ENCODE measurements at regions not wholly inside any gene's neighbourhood (a gene's known extent, or its start where the extent isn't known, plus 50 kb on each side); places are given as distances from the start of the nearest gene placed in this dataset.

GRCh38 chr20:6485351-6485750, 282.1 kb upstream of the BMP2 start:
- no peak for DNase-seq

GRCh38 chr20:6483727-6484126, 283.8 kb upstream of the BMP2 start:
- no peak for DNase-seq

- no peak for DNase-seq
Observed at GRCh38 chr20:6482486-6482885, 285.0 kb upstream of the BMP2 start.

- DNase-seq: peak; percentile 93
Observed at GRCh38 chr20:6480328-6481200, 286.9 kb upstream of the BMP2 start.

GRCh38 chr20:6473197-6473596, 294.3 kb upstream of the BMP2 start:
- no peak for DNase-seq

GRCh38 chr20:6471871-6472270, 295.6 kb upstream of the BMP2 start:
- DNase-seq: no peak

- no peak for DNase-seq
Observed at GRCh38 chr20:6471110-6471647, 296.3 kb upstream of the BMP2 start.

- no peak for DNase-seq
Observed at GRCh38 chr20:6469695-6470094, 297.8 kb upstream of the BMP2 start.

GRCh38 chr20:6468423-6469116, 298.9 kb upstream of the BMP2 start:
- DNase-seq: no peak

GRCh38 chr20:6467562-6467961, 299.9 kb upstream of the BMP2 start:
- no peak for DNase-seq

- no peak for DNase-seq
Observed at GRCh38 chr20:6466075-6466810, 301.2 kb upstream of the BMP2 start.

GRCh38 chr20:6450841-6451240, 316.6 kb upstream of the BMP2 start:
- no peak for DNase-seq

GRCh38 chr20:6440443-6440799, 317.6 kb upstream of the FERMT1 start:
- no peak for DNase-seq

GRCh38 chr20:6439737-6440442, 317.1 kb upstream of the FERMT1 start:
- no peak for DNase-seq

GRCh38 chr20:6434131-6434530, 311.3 kb upstream of the FERMT1 start:
- no peak for DNase-seq

- no peak for DNase-seq
Observed at GRCh38 chr20:6430381-6430780, 307.6 kb upstream of the FERMT1 start.

GRCh38 chr20:6426287-6426891, 303.6 kb upstream of the FERMT1 start:
- DNase-seq: no peak

- peak; percentile 8 for DNase-seq
Observed at GRCh38 chr20:6421321-6422248, 298.8 kb upstream of the FERMT1 start.

- no peak for DNase-seq
Observed at GRCh38 chr20:6420336-6420735, 297.5 kb upstream of the FERMT1 start.

GRCh38 chr20:6418732-6419131, 295.9 kb upstream of the FERMT1 start:
- no peak for DNase-seq

GRCh38 chr20:6416371-6416770, 293.5 kb upstream of the FERMT1 start:
- no peak for DNase-seq

All from COR-L47 (cell line).